K562 (cell line): ENCODE measurements at regions not wholly inside any gene's neighbourhood (a gene's known extent, or its start where the extent isn't known, plus 50 kb on each side); places are given as distances from the start of the nearest gene placed in this dataset.

Experiments
- ATAC-seq: fragments of 200-7000 bp; cut with Tn5 transposase; 3 replicates; pipeline ENCODE4 v1.9.1; 2020; ENCODE audit warnings: moderate library complexity
- BruUV-seq: library from RNA; stranded (reverse); fragments of 400-500 nt; replicated peaks from 2 replicates; lab custom pipeline; 2021; lab: Mats Ljungman, UMichigan
- CTCF ChIA-PET: fragments of 300-600 bp; formaldehyde crosslinking; extraction: SDS; loops from one replicate; lab custom pipeline; 2021; ENCODE audit warnings: low intra/inter-chr PET ratio; lab: Yijun Ruan, JAX
- POLR2A ChIA-PET: fragments of 300-600, 350-650 bp; sonication (Branson Sonifier 250); formaldehyde crosslinking; extraction: SDS; loops from one replicate; lab custom pipeline; 2021; ENCODE audit warnings: antibody characterized with exemption, inconsistent platforms; lab: Yijun Ruan, JAX
- DNase-seq, 4 experiments: peaks; one replicate each; pipeline versions ENCODE4 v3.0.0 to v3.0.0-alpha.2; 2011 to 2018; ENCODE audit warnings: low spot score in 3 of 4, mixed read lengths in 3 of 4; ENCODE audit errors: extremely low read depth in 1 of 4
- FAIRE-seq: peaks from 2 replicates; lab custom pipeline; 2011; peaks lifted over from hg19 to GRCh38; lab: Jason Lieb, UNC
- H2AFZ ChIP-seq: 2 replicates; pipeline ENCODE4 v1.6.0; 2011; ENCODE audit warnings: low read depth, low read length, control low read depth, inconsistent platforms
- H3K27ac ChIP-seq: fragments of 200-600 bp; 3 replicates; pipeline ENCODE4 v1.8.0; 2011; ENCODE audit warnings: low read depth, mild to moderate bottlenecking, control low read depth, inconsistent platforms, low read length, moderate library complexity, mixed read lengths; ENCODE audit errors: extremely low read depth
- H3K27me3 ChIP-seq, 2 experiments: fragments of 300-600 bp in 1 of 2; 2 replicates in 1 of 2; 3 replicates in 1 of 2; pipeline versions ENCODE4 v1.6.0 to v1.8.0; 2011; ENCODE audit warnings: inconsistent platforms in 2 of 2, low read length in 2 of 2, mild to moderate bottlenecking in 1 of 2, mixed read lengths in 1 of 2, moderate library complexity in 1 of 2; ENCODE audit not compliant: control insufficient read depth in 2 of 2, insufficient read depth in 2 of 2
- H3K36me3 ChIP-seq: fragments of 300-600 bp; 3 replicates; pipeline ENCODE4 v1.8.0; 2011; ENCODE audit warnings: mild to moderate bottlenecking, low read length, inconsistent platforms; ENCODE audit not compliant: control insufficient read depth, insufficient read depth
- H3K4me1 ChIP-seq, 2 experiments: fragments of 200-600 bp in 1 of 2; replicated peaks in 1 of 2; 2 replicates in 1 of 2; 3 replicates in 1 of 2; pipeline versions ENCODE4 v1.5.1 to v1.8.0; 2011; ENCODE audit warnings: inconsistent platforms in 2 of 2, low read length in 2 of 2, mild to moderate bottlenecking in 1 of 2, mixed read lengths in 1 of 2, moderate library complexity in 1 of 2; ENCODE audit not compliant: control insufficient read depth in 2 of 2, insufficient read depth in 2 of 2
- H3K4me2 ChIP-seq: 2 replicates; pipeline ENCODE4 v1.6.1; 2011; ENCODE audit warnings: low read length, control low read depth, inconsistent platforms, mixed read lengths; ENCODE audit not compliant: insufficient read depth
- H3K4me3 ChIP-seq: fragments of 200-600 bp; sonication (generic), shearing (Covaris generic); 2 replicates; pipeline ENCODE4 v1.5.1; 2016; ENCODE audit warnings: control low read depth, inconsistent platforms
- H3K79me2 ChIP-seq: fragments of 200-600 bp; 3 replicates; pipeline ENCODE4 v1.8.0; 2011; ENCODE audit warnings: low read length, inconsistent platforms; ENCODE audit not compliant: control insufficient read depth, insufficient read depth
- H3K9ac ChIP-seq, 2 experiments: 2 replicates each; pipeline versions ENCODE4 v1.6.0 to v1.6.1; 2011; ENCODE audit warnings: low read depth in 2 of 2, low read length in 2 of 2, control low read depth in 1 of 2, inconsistent platforms in 1 of 2, mild to moderate bottlenecking in 1 of 2, mixed read lengths in 1 of 2; ENCODE audit not compliant: insufficient read depth in 1 of 2
- H3K9me1 ChIP-seq: one replicate; pipeline ENCODE4 v1.6.0; 2011; ENCODE audit warnings: inconsistent platforms, mild to moderate bottlenecking, low read length, moderate library complexity; ENCODE audit not compliant: control insufficient read depth, insufficient read depth
- H3K9me3 ChIP-seq: replicated peaks from 2 replicates; pipeline ENCODE4 v1.5.1; 2011; ENCODE audit warnings: low read depth, low read length, inconsistent platforms; ENCODE audit not compliant: control insufficient read depth, insufficient read depth
- H4K20me1 ChIP-seq: replicated peaks from 2 replicates; pipeline ENCODE4 v1.6.1; 2011; ENCODE audit warnings: low read length, inconsistent platforms, mixed read lengths; ENCODE audit not compliant: control insufficient read depth, insufficient read depth
- BRD9 ChIP-seq: fragments of 450-650 bp; IDR thresholded peaks from 2 replicates; pipeline ENCODE4 v1.6.1; 2018; ENCODE audit warnings: low read depth; ENCODE audit not compliant: partially characterized antibody
- EP300 ChIP-seq: IDR thresholded peaks from 2 replicates; pipeline ENCODE4 v1.6.1; 2012; ENCODE audit warnings: low read length, improper control_type of control experiment
- MXI1 ChIP-seq: IDR thresholded peaks from 2 replicates; pipeline ENCODE4 v1.6.1; 2011; ENCODE audit warnings: low read depth, mild to moderate bottlenecking, improper control_type of control experiment, low read length
- MYNN ChIP-seq, 2 experiments: sonication (generic); formaldehyde crosslinking in 1 of 2; IDR thresholded peaks; 2 replicates each; pipeline versions ENCODE4 v1.5.0 to v1.6.1; 2016 to 2020; ENCODE audit warnings: antibody characterized with exemption in 1 of 2, missing genetic modification reagents in 1 of 2
- NCOA4 ChIP-seq: fragments of 450-650 bp; IDR thresholded peaks from 2 replicates; pipeline ENCODE4 v1.6.1; 2018; ENCODE audit warnings: mild to moderate bottlenecking; ENCODE audit not compliant: partially characterized antibody
- PRDM10 ChIP-seq: fragments of 450-650 bp; IDR thresholded peaks from 2 replicates; pipeline ENCODE4 v1.6.1; 2018; ENCODE audit not compliant: partially characterized antibody
- TAL1 ChIP-seq: fragments of 450-650 bp; IDR thresholded peaks from 2 replicates; pipeline ENCODE4 v1.6.1; 2016; ENCODE audit warnings: mild to moderate bottlenecking
- YBX1 ChIP-seq: fragments of 450-650 bp; IDR thresholded peaks from 2 replicates; pipeline ENCODE4 v1.7.1; 2016; ENCODE audit warnings: mild to moderate bottlenecking
- ZFP30 ChIP-seq: fragments of 250-450 bp; sonication (Bioruptor Pico); IDR thresholded peaks from 2 replicates; pipeline ENCODE4 v1.8.0; 2022; ENCODE audit warnings: moderate library complexity, mild to moderate bottlenecking, inconsistent platforms, borderline replicate concordance
- ZNF134 ChIP-seq: fragments of 250-450 bp; sonication (Bioruptor Pico); conservative IDR thresholded peaks from 2 replicates; pipeline ENCODE4 v1.4.0; 2020
- ZNF318 ChIP-seq, 2 experiments: fragments of 450-650 bp; IDR thresholded peaks; 2 replicates each; pipeline ENCODE4 v1.6.1; 2016; ENCODE audit warnings: mild to moderate bottlenecking in 2 of 2, borderline replicate concordance in 1 of 2, low read depth in 1 of 2, moderate library complexity in 1 of 2
- WGBS: fragments of 100-300 bp; shearing (Covaris generic); methylation state at CpG from one replicate; pipeline ENCODE4 v1.1.6; 2016; ENCODE audit warnings: low coverage, mixed read lengths; ENCODE audit not compliant: insufficient coverage; ENCODE audit errors: missing lambda C conversion rate; 5-methylcytosine and 5-hydroxymethylcytosine counted together
- in situ Hi-C: fragments of 300-500 bp; cut with MboI; formaldehyde crosslinking; loops from 4 replicates; pipeline ENCODE4 v1.15.0; 2018; ENCODE audit warnings: inconsistent platforms, mixed read lengths
- intact Hi-C: fragments of 100-400 bp; cut with micrococcal nuclease; formaldehyde crosslinking; loops from 2 replicates; pipeline ENCODE4 v1.14.2; 2022

- TF ChIP-seq EP300 (no peak), YBX1 (no peak)
Measured at GRCh38 chr3:88628901-88629300, 478.5 kb upstream of the EPHA3 start (continued).

- no peaks in the 10 kb centered on the region for H3K36me3 ChIP-seq
Measured at GRCh38 chr3:88632226-88632625, 475.2 kb upstream of the EPHA3 start.

More at GRCh38 chr3:88632226-88632625, 475.2 kb upstream of the EPHA3 start:
- Histone ChIP-seq H3K4me3 (no peak overlapping the region), H3K9ac (no peak overlapping the region), H3K4me2 (no peak overlapping the region), H2AFZ (no peak overlapping the region), H3K9me1 (no peaks in the 10 kb centered on the region), H3K4me1 (no peaks in the 10 kb centered on the region), H3K27ac (no peak overlapping the region), H4K20me1 (no peaks in the 10 kb centered on the region), H3K79me2 (no peaks in the 10 kb centered on the region), H3K27me3 (no peaks in the 10 kb centered on the region), H3K9me3 (no peaks in the 10 kb centered on the region)
- no peak for DNase-seq
- TF ChIP-seq ZNF318 (IDR thresholded peaks at IDR 0.05; ENCODE audit: borderline replicate concordance in 1 of 2, low read depth in 1 of 2) (no peak), BRD9 (no peak), TAL1 (no peak), NCOA4 (no peak), PRDM10 (no peak), MXI1 (no peak), ZFP30 (no peak), MYNN (IDR thresholded peaks at IDR 0.05) (no peak), MYNN (CRISPR knock-in tag; IDR thresholded peaks at IDR 0.05) (no peak), ZNF134 (CRISPR knock-in tag) (no peak)
- no TSS peak for BruUV-seq
- ChIA-PET POLR2A (no interaction called here), CTCF (no interaction called here)
- 6% methylated on average over 2 of the region's 2 CpGs for WGBS
- ATAC-seq = no peak
- intact Hi-C loops (no loop called here), in situ Hi-C loops (no loop called here)
- FAIRE-seq = no peak
